Uterus (tissue), 3 donors: ENCODE measurements at regions not wholly inside any gene's neighbourhood (a gene's known extent, or its start where the extent isn't known, plus 50 kb on each side); places are given as distances from the start of the nearest gene placed in this dataset.

Experiments
- DNase-seq, 2 donors: peaks; one replicate each; pipeline ENCODE4 v3.0.0-alpha.2; 2019 to 2020
- H3K27ac ChIP-seq, 2 donors: fragments of 200-600 bp; sonication (generic); 1 replicate in 1 of 2; 2 replicates in 1 of 2; pipeline ENCODE4 v1.5.1; 2016 to 2018
- H3K27me3 ChIP-seq, 2 donors: fragments of 200-600 bp; sonication (generic); one replicate each; pipeline ENCODE4 v1.5.1; 2018 to 2019; ENCODE audit warnings: control low read depth in 1 of 2
- H3K36me3 ChIP-seq, 2 donors: fragments of 200-600 bp; sonication (generic); one replicate each; pipeline ENCODE4 v1.5.1; 2019; ENCODE audit warnings: control low read depth in 1 of 2
- H3K4me1 ChIP-seq, 2 donors: fragments of 200-600 bp; sonication (generic); one replicate each; pipeline ENCODE4 v1.5.1; 2018 to 2019; ENCODE audit warnings: control low read depth in 1 of 2
- H3K4me3 ChIP-seq, 2 donors: fragments of 200-600 bp; sonication (generic); 1 replicate in 1 of 2; 2 replicates in 1 of 2; pipeline ENCODE4 v1.5.1; 2018 to 2019; ENCODE audit warnings: mild to moderate bottlenecking in 1 of 2
- H3K9me3 ChIP-seq, 2 donors: fragments of 200-600 bp; sonication (generic); one replicate each; pipeline ENCODE4 v1.5.1; 2019; ENCODE audit warnings: control low read depth in 1 of 2
- POLR2A ChIP-seq, 2 donors: fragments of 450-650 bp; IDR thresholded peaks; one replicate each; pipeline ENCODE4 v1.6.1; 2016; ENCODE audit warnings: antibody characterized with exemption in 2 of 2, mild to moderate bottlenecking in 1 of 2, moderate library complexity in 1 of 2
- intact Hi-C: fragments of 100-400 bp; cut with DNase I; formaldehyde crosslinking; loops from one replicate; pipeline ENCODE4 v1.15.1; 2023; ENCODE audit warnings: low total_unique reads
- TF ChIP-seq, protein P1 (sequence below), 4 experiments: fragments of 200-600 bp in 2 of 4; fragments of 450-650 bp in 2 of 4; sonication (generic) in 2 of 4; IDR thresholded peaks; one replicate each; pipeline ENCODE4 v1.5.1; 2016 to 2019; ENCODE audit warnings: antibody characterized with exemption in 4 of 4, mild to moderate bottlenecking in 2 of 4, moderate library complexity in 1 of 4
- donor health status: DM: yes; HTN: yes; CAD: no.

DNA sequence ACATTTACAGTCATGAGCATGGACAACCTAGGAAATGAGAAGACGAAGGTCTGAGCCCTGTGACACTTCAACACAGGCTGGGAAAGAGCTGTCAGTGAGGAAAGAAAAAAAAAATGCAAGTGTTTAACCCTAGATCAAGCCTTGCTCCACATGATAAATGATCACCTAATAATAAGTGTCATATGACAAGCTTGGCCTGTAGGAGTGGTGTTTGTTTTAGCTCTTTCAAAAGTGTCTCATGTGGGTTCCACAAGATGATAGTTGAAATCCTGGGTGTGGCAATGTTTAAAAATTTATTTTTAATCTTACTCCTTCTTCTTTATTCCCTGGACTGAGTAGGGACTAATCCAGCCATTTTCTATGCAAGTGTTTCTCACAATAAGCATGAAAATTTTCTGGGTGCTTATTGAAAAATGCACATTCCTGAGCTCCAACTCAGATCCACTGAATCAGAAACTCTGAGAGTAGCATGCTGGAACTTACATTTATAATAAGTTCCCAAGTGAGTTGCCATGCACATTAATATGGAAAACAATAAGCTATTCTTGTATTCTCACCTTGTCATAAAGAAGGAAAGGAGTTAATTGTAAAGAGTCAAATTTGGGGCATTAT is 138.3 kb downstream of the AREG start:
- TF ChIP-seq, protein P1, sequence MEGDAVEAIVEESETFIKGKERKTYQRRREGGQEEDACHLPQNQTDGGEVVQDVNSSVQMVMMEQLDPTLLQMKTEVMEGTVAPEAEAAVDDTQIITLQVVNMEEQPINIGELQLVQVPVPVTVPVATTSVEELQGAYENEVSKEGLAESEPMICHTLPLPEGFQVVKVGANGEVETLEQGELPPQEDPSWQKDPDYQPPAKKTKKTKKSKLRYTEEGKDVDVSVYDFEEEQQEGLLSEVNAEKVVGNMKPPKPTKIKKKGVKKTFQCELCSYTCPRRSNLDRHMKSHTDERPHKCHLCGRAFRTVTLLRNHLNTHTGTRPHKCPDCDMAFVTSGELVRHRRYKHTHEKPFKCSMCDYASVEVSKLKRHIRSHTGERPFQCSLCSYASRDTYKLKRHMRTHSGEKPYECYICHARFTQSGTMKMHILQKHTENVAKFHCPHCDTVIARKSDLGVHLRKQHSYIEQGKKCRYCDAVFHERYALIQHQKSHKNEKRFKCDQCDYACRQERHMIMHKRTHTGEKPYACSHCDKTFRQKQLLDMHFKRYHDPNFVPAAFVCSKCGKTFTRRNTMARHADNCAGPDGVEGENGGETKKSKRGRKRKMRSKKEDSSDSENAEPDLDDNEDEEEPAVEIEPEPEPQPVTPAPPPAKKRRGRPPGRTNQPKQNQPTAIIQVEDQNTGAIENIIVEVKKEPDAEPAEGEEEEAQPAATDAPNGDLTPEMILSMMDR (IDR thresholded peaks at IDR 0.05) = no peak
- TF ChIP-seq POLR2A (IDR thresholded peaks at IDR 0.05) = no peak
- intact Hi-C loops = no loop called here

DNA sequence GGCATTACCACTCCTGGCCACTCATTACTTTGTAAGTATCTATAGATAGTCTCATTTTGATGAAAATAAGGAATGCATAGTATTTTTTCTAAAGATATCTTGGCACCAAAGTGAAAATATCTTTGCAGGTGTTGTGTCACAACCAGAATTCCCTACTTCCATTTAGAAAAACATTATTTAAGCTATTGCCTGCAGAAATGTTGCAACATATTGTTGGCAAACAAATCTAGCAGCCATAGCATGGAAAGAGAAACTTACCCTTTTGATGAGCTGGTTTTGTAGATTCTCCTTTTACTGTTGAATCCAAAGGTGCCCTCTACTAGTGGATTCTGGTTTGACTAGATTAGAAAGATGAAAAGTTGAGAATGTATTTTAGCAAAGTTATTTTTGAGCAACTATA is 138.8 kb downstream of the AREG start:
- no peaks in the 10 kb centered on the region for H3K27me3 ChIP-seq
- TF ChIP-seq POLR2A (IDR thresholded peaks at IDR 0.05) = no peak
- TF ChIP-seq, protein P1 (IDR thresholded peaks at IDR 0.05) = no peak
- intact Hi-C loops = no loop called here
- no peaks in the 10 kb centered on the region for H3K4me1 ChIP-seq
- no peaks in the 10 kb centered on the region for H3K9me3 ChIP-seq
- DNase-seq = no peak
- no peaks in the 10 kb centered on the region for H3K36me3 ChIP-seq
- H3K27ac ChIP-seq = no peak overlapping the region
- H3K4me3 ChIP-seq = no peak overlapping the region

More for the DNA sequence above, 138.3 kb downstream of the AREG start:
- H3K36me3 ChIP-seq = no peaks in the 10 kb centered on the region
- no peaks in the 10 kb centered on the region for H3K27me3 ChIP-seq
- H3K9me3 ChIP-seq = no peaks in the 10 kb centered on the region
- H3K4me3 ChIP-seq = no peak overlapping the region
- DNase-seq = no peak
- H3K27ac ChIP-seq = no peak overlapping the region
- no peaks in the 10 kb centered on the region for H3K4me1 ChIP-seq

DNA sequence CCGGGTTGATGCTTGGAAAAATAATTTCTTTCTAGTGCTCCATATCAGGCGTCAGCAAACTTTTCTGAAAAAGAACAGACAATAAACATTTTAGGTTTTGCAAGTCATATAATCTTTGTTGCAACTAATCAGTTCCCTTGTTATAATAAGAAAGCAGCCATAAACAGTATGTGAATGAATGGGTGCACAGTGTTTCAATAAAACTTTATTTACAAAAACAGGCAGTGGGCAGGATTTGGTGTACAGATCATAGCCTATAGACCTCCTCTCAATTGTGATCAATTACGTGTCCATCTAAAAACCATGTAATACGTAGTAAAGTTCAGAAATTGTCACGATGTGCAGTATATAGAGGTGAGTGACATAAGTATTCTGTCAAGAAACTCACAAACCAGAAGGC is 143.4 kb downstream of the AREG start:
- no peaks in the 10 kb centered on the region for H3K36me3 ChIP-seq
- no peaks in the 10 kb centered on the region for H3K4me1 ChIP-seq
- no peaks in the 10 kb centered on the region for H3K9me3 ChIP-seq
- intact Hi-C loops = no loop called here
- no peak for DNase-seq
- H3K27me3 ChIP-seq = no peaks in the 10 kb centered on the region
- H3K27ac ChIP-seq = no peak overlapping the region
- H3K4me3 ChIP-seq = no peak overlapping the region
- TF ChIP-seq, protein P1 (IDR thresholded peaks at IDR 0.05) = no peak
- no peak for TF ChIP-seq POLR2A (IDR thresholded peaks at IDR 0.05)

DNA sequence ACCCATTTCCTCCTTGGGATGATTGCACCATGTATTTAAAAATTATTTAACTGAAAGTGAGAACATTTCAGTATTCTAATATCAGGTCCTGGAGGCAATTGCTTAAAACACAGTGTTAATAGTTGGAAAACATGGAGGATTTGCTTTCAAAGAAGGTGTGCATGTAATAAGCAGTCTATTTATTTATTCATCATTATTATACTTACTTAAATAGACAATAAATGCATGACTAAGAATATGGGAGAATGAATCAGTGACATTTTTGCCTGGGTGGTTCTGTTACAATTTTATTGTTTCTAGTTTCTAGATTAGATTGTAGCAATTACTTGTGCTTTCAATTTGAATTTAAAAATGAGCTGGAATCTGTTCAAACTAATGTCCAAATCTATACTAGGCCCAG is 145.5 kb downstream of the AREG start:
- no peak for TF ChIP-seq POLR2A (IDR thresholded peaks at IDR 0.05)
- TF ChIP-seq, protein P1 (IDR thresholded peaks at IDR 0.05) = no peak
- no peaks in the 10 kb centered on the region for H3K4me1 ChIP-seq
- no peaks in the 10 kb centered on the region for H3K27me3 ChIP-seq
- intact Hi-C loops = no loop called here
- no peaks in the 10 kb centered on the region for H3K36me3 ChIP-seq
- no peak for DNase-seq
- no peak overlapping the region for H3K27ac ChIP-seq
- no peak overlapping the region for H3K4me3 ChIP-seq
- H3K9me3 ChIP-seq = no peaks in the 10 kb centered on the region

DNA sequence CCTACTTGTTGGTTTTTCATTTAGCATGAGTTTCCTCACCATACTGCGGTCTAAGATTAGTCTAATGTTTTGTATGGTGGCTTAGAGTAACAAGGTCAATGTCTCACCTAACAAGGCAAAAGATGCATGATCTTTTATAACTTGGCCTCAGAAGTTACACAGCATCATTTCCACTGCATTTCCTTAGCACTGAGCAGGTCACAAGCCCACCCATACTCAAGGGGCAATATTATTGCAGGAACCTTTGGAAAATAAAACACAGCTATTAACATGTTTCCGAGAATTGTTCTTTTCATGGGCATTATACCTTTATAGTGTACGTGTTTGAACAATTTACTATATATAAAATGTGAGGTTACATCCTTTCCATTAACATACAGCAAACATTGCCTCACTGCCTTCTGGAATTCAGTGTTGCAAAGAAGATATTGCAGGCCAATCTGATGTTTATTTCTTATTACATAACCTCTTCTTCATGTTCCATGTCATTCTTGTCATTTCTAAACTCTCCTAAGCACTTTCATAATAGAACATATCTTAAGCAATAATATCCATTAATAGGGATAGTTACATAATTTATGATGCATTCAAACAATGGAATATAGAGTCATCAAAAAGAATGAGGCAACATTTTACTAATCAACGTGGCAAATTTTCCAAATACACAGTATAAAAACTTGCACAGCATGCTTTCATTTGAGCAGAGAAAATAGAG is 153.8 kb downstream of the AREG start:
- H3K4me1 ChIP-seq = no peaks in the 10 kb centered on the region
- intact Hi-C loops = no loop called here
- no peaks in the 10 kb centered on the region for H3K9me3 ChIP-seq
- no peak for TF ChIP-seq POLR2A (IDR thresholded peaks at IDR 0.05)
- TF ChIP-seq, protein P1 (IDR thresholded peaks at IDR 0.05) = no peak
- no peak overlapping the region for H3K4me3 ChIP-seq
- H3K27me3 ChIP-seq = no peaks in the 10 kb centered on the region
- no peak for DNase-seq
- H3K36me3 ChIP-seq = no peaks in the 10 kb centered on the region
- no peak overlapping the region for H3K27ac ChIP-seq
